22Rv1 (cell line): ENCODE measurements at regions not wholly inside any gene's neighbourhood (a gene's known extent, or its start where the extent isn't known, plus 50 kb on each side); places are given as distances from the start of the nearest gene placed in this dataset.

ENCODE experiments used
- ZFX ChIP-seq: fragments of 450-650 bp; IDR thresholded peaks from 2 replicates; pipeline ENCODE4 v1.6.1; 2017; ENCODE audit warnings: antibody characterized with exemption, borderline replicate concordance
- TF ChIP-seq, protein P1 (sequence below): fragments of 450-650 bp; IDR thresholded peaks from 2 replicates; pipeline ENCODE4 v1.5.1; 2017; ENCODE audit warnings: mild to moderate bottlenecking

DNA sequence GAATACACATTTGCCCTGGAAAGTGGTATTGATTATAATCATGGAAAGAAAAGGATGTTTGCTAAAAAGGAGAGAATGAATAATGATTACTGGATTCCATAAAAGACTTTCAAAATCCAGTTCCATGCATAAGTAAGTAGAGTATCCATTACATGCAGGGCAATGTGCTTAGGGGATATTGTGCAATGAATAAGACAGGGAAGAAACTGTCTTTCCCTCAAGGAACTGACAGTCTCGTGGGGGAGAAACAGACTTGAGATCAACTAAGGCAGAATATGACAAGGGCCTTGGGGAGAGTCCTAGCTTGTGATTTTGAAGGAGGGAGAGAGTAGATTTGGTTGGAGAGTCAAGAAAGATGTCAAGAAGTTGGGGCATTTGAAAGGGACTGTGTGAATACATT, 130.6 kb downstream of the SPP2 start:
- TF ChIP-seq, protein P1, sequence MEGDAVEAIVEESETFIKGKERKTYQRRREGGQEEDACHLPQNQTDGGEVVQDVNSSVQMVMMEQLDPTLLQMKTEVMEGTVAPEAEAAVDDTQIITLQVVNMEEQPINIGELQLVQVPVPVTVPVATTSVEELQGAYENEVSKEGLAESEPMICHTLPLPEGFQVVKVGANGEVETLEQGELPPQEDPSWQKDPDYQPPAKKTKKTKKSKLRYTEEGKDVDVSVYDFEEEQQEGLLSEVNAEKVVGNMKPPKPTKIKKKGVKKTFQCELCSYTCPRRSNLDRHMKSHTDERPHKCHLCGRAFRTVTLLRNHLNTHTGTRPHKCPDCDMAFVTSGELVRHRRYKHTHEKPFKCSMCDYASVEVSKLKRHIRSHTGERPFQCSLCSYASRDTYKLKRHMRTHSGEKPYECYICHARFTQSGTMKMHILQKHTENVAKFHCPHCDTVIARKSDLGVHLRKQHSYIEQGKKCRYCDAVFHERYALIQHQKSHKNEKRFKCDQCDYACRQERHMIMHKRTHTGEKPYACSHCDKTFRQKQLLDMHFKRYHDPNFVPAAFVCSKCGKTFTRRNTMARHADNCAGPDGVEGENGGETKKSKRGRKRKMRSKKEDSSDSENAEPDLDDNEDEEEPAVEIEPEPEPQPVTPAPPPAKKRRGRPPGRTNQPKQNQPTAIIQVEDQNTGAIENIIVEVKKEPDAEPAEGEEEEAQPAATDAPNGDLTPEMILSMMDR = no peak
- no peak for TF ChIP-seq ZFX
